Fibroblast of skin of scalp (primary cell): ENCODE measurements at regions not wholly inside any gene's neighbourhood (a gene's known extent, or its start where the extent isn't known, plus 50 kb on each side); places are given as distances from the start of the nearest gene placed in this dataset.
"Not testable (repeated sequence)": the region's sequence is repeated elsewhere in the genome, so short reads cannot be mapped to it uniquely, and the experiment has no call there.

ENCODE experiments used
- DNase-seq: peaks from one replicate; pipeline ENCODE4 v3.0.0-alpha.2; 2013

DNA sequence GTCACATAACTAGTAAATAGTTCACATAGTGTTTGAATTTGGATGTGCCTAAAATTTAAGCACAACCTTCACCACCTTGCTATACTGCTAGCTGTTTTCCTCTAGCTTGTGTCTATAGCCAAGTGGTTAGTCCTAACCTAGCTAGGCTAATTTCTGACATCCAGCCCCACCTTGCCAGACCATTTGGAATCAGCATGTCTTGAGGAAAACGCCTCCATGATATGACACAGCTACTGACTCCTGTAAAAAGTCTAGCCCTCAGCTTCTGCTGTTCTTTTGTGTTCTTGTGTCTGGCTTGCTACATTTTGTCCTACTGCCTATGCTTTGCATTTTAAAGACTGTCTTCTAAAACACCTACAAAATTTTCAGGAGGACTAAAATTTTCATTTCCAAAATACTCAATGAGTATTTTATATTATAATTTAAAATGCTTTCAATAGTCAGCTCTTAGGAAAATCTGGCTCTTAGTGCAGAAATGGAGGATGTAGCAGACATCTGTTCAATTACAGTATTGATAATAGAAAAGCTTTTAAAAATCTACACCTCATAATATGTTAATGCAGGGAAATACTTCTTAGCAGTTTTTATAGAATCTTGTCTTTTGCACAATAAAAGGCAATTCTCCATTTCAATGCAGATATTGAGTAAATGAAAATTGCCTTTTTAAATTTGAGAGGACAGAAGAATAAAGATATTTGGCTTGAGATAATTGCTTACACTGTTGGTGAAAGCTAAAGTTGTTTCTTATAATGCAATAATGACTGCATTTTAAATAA is 160.8 kb upstream of the APP start:
- no peak for DNase-seq

DNA sequence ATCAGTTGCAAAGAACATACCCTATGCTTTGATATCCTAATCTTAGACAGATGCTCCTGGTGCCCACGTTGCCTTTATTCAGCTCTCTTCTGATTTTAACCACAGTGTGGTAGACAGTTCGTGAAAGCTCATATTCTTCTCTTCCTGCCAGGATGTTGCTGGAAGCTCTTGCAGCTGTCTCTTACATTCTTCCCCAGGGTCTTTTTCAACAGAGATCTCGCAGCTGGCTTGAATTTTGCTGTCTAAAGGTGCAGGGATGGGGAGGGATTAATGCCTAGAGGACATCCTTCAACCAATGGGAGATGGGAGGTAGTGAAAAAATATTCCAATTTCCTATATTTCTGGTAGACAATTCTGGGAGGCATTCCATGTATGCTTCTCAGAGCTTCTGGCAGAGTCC is 150.0 kb upstream of the APP start:
- DNase-seq: no peak

GRCh38 chr21:26307640-26308039 is 137.1 kb upstream of the APP start:
- no peak for DNase-seq

DNA sequence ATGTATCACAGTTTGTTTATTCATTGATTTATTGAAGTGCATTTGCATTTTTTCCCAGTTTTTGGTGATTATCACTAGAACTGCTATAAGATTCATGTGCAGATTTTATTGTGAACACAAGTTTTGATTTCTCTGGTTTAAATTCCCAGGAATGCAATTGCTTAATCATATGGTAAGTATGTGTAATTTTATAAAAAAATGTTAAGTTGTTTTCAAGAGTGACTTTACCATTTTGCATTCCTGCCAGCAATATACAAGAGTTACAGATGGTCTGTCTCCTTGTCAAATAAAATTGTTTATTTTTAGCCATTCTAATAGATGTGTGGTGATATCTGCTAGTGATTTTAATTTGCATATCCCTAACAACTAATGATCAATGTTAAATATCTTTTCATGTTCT is 127.3 kb upstream of the APP start:
- peak; percentile 51 for DNase-seq

DNA sequence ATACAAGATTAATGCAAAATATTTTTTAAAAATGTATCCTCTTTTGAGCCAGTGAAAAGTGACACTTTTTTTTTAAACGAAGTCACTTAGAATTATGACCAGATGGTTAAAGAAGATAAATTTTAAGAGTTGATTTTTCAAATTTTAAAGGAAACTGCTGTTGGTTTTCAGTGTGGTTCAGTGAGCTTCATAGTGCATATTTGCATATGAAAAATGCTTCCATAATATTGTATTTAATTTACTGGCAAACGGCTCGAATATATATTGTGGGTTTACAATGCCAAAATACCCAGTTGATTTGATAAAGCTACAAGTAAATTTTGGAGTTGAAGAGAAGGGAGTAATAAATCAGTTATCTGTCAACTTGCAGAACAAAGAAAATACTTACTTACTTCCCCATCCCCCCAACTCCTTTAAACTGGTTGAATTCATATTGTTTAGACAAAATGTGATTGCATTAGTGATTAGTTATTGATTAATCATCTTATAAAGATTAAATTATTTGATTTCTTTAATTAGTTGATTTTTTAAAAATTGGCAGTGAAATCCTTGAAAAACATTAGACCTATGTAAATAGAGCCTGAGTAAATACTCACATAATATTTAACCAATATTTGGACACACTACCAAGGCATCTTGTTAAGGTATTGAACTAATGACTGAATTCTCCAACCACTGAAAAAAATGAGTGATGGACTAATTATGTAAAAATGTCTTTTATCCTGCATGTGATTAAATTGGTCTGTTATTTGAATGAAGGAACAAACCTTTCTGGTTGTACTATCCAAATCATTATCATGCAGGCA is 122.8 kb upstream of the APP start:
- DNase-seq: no peak

GRCh38 chr21:26288026-26288425 is 117.5 kb upstream of the APP start:
- no peak for DNase-seq

GRCh38 chr21:26284531-26284930 is 114.0 kb upstream of the APP start:
- DNase-seq: no peak

- DNase-seq: no peak
Observed at GRCh38 chr21:26282058-26282457, 111.5 kb upstream of the APP start.

DNA sequence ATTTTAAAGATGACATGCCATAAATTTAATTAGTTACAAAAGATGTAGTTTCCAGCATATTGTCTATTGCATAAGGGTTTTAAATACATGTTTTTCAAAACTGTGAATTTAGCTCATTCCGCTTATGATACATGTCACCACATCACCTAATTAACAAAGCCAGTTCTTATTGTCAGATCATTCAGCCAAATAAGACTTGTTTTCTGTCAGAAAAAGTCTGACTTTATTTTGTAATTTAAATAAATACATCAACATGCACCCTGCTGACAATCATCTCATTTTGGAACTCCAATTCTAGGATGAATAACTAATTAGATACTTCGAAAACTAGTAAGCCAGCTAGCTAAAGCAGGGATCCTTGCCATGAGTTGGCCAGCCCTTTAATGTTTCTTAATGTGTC is 110.9 kb upstream of the APP start:
- DNase-seq: no peak

DNA sequence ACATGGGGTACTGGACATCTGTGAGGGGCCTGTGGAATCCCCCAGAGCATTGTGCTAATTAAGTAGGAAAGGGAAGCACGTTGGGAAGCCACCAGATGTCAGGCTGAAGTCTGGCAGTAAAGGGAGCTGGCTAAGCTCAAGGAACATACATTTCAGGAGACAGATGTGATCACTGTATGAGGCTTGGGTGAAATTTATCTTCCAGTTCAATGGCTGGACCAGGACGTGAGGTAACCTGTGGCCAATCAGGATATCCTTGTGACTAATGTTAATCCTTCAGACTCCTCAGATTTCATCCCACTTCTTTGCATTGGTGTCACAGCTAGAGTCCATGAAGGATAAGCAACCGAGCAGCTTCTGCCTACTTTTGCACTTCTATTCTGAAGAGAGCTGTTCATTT is 110.2 kb upstream of the APP start:
- no peak for DNase-seq

DNA sequence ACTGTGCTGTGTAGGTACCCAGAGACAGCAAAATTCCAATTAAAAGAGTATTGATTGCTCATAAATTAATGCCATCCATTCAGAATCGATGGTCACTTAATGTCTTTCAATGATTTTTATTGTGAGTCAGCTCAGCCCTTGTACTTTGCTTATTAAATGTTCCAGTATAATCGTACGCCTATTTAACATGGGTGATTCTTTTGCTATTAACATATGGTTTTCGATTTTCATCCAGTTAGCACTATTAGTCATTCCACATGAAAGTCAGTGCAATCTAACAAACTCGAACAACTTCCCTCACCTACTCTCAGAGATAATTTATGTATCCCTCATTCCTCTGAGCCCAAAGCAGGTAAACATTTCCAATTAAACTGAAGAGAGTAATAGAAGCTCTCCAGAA is 109.6 kb upstream of the APP start:
- no peak for DNase-seq

DNA sequence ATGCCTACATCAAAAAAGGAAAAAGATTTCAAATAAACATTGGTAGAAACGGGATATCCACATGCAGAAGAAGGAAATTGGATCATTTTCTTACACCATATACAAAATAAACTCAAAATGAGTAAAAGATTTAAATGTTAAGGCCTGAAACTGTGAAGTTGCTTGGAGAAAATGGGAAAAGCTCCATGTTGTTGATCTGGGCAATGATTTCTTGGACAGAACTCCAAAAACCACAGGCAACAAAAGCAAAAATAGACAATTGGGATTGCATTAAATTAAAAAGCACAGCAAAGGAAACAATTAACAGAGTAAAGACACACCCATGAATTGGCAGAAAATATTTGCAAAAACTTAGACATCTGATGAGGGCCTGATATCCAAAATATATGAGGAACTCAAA is 105.2 kb upstream of the APP start:
- DNase-seq: no peak

GRCh38 chr21:26273686-26274313 is 103.2 kb upstream of the APP start:
- no peak for DNase-seq

- DNase-seq: no peak
Observed at GRCh38 chr21:26267389-26267788, 96.8 kb upstream of the APP start.

- DNase-seq: no peak
Observed at GRCh38 chr21:26246073-26246472, 75.5 kb upstream of the APP start.

GRCh38 chr21:26245428-26245827 is 74.9 kb upstream of the APP start:
- no peak for DNase-seq

- DNase-seq: no peak
Observed at GRCh38 chr21:26238646-26239045, 68.1 kb upstream of the APP start.

GRCh38 chr21:26236281-26236680 is 65.7 kb upstream of the APP start:
- no peak for DNase-seq

DNA sequence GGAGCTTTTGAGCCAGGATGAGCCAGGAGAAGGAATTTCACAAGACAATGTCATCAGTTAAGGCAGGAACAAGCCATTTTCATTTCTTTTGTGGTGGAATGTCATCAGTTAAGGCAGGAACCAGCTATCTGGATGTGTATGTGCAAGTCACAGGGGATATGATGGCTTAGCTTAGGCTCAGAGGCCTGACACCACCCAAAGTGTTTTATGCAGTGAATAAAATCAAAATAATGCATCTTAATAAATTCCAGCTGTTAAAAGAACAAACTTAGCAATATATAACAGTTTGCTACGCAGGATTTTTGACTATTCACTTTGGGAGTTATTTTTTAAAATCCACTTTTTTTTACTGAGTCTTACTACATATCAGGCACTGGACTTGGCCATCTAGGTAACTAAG is 62.7 kb upstream of the APP start:
- not testable (repeated sequence) for DNase-seq

DNA sequence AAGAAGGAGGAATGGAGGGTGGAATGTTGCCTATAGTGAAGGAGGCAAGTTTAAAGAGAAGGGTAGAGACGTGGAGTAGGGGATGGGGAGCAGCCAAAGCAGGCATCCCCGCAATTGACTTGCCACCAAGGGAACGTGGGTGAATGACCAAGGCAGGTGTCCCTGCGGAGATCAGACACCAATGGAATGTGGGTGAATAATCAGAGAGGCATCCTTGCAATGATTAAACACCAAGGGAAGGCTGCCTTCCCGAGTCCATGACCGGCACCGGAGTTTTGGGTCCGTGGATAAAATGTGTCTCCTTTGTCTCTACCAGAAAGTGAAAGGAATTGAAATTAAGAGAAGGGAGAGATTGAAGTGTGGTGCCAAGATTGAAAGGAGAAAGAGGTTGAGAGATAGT is 61.9 kb upstream of the APP start:
- not testable (repeated sequence) for DNase-seq

DNA sequence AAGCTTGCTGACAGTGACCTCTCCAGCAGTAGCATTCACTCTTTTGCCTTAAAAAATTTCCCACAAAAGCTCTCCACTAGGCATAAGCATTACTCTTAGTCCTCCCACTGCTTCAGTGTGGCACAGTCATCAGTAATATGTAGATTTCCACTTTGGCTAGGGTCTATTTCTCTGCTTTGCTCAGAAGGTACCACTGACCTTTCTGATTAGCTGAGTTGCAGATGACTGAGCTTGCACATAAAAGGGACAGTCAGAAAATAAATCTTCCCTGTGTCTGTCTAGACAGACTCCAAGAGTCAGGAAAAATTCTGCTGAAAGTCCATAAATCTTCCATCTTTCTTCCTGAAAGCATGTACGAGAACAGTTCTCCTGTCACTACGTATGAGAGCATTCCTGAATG is 56.6 kb upstream of the APP start:
- DNase-seq: no peak

GRCh38 chr21:26226724-26227123 is 56.2 kb upstream of the APP start:
- no peak for DNase-seq

DNA sequence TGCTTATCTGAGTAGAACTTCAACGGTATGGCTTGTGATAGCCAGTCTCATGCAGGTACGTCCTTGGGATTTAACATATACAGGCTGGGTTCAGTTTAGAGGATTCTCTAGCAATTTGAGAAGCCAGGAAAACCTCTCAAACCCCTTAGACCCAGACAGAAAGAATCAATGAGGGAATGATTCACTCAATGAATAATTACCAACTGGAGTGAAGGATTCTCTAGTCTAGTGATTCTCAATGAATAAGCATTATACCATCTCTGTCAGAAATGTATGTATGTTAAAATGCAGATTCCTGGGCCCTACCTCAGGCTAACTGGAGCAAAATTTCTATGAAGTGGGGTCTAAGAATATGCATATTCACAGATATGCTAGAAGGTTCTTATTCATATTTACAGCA is 54.5 kb upstream of the APP start:
- no peak for DNase-seq

- no peak for DNase-seq
Observed at GRCh38 chr21:26224366-26224765, 53.8 kb upstream of the APP start.
